GM08714 (cell line): ENCODE measurements at regions not wholly inside any gene's neighbourhood (a gene's known extent, or its start where the extent isn't known, plus 50 kb on each side); places are given as distances from the start of the nearest gene placed in this dataset.

ENCODE experiments used
- H3K4me3 ChIP-seq: fragments of 200-500 bp; sonication (Bioruptor generic); 2 replicates; pipeline ENCODE4 v1.5.1; 2014; ENCODE audit warnings: mild to moderate bottlenecking, low read length, inconsistent platforms
- ZNF274 ChIP-seq: IDR thresholded peaks from 2 replicates; pipeline ENCODE4 v1.6.1; 2012; ENCODE audit warnings: mild to moderate bottlenecking, low read depth, low read length

DNA sequence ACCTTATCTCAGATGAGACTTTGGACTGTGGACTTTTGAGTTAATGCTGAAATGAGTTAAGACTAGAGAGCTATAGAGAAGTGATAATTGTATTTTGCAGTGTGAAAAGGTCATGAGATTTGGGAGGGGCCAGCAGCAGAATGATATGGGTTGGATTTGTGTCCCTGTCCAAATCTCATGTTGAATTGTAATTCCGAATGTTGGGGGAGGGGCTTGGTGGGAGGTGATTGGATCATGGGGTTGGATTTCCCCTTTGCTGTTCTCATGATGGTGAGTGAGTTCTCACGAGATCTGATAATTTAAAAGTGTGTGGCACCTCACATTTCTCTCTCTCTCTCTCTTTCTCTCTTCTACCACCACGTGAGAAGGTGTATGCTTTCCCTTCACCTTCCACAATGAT is 777.8 kb upstream of the LUZP2 start:
- TF ChIP-seq ZNF274: no peak
- H3K4me3 ChIP-seq: no peak overlapping the region

GRCh38 chr11:23723861-23724260 is 773.0 kb upstream of the LUZP2 start:
- TF ChIP-seq ZNF274: no peak
- H3K4me3 ChIP-seq: no peak overlapping the region

DNA sequence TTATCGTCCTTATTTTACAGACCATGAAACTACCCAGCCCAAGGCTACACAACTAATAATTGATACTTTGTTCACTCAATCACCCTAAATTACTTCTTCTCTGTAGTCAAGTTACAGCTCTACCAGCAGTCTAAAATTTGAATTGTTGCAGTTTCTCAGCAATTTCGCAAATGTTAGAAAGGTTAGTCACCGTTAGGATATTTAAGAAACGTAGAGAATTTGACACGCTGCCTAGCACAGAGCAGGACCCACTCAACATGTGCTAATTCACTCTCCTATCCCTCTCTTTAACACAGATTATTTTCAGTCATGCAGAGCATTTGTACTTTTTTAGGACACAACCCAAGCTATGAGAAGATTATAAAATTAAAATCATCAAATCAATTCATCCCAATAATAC is 771.1 kb upstream of the LUZP2 start:
- TF ChIP-seq ZNF274: no peak
- H3K4me3 ChIP-seq: no peak overlapping the region

DNA sequence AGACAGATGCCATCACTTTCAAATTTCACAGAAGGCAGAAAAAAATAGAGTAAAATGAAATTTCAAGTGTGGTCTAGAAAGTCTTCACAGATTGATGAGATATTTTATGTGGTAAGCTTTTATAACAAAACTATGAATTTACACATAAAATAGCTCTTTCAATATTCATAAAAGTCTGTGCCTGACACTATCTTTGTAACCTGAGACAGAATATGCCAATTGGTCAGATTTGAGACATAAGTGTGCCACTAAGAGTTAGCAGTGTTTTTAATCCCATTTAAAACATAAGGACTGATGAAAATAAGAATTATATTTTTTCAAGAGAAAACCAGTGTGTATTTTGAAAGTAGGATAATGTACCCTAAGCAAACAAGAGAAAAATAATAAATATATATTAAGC is 769.5 kb upstream of the LUZP2 start:
- no peak for TF ChIP-seq ZNF274
- no peak overlapping the region for H3K4me3 ChIP-seq

DNA sequence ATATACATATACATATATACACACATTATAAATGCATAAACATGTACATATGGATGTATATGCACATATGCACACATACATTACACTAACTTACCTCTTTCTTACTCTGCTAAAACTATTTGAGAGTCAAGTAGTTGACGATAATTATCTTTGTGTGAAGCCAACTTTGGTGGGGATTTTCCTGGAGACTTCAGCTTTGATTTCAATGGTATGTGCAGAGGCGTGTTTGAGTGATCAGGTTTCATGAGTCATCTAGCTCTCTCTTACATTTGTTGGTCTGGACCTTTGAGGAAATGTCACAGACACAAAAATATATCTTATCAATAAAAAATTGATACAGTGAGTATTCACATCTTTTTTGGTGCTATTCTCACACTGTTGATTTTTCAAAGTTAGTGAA is 769.1 kb upstream of the LUZP2 start:
- no peak for TF ChIP-seq ZNF274
- no peak overlapping the region for H3K4me3 ChIP-seq

DNA sequence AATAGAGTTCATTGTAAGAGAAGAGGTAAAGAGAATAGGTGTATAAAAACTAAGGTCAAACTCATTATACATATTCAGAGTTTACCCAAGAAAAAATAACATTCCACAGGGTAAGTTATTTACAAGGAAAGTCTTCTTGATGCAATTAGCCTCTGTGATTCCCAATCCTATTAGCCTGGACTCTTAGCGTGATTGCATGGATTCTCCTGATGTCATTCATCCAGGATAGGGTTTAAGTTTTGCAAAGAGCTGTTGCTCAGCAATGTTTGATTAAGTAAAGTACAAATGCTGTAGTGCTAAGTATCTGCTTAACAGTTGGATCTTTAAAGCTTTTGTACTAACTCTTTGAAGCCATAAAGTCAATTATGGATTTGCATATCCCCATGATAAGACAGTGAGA is 767.8 kb upstream of the LUZP2 start:
- no peak for TF ChIP-seq ZNF274
- no peak overlapping the region for H3K4me3 ChIP-seq

DNA sequence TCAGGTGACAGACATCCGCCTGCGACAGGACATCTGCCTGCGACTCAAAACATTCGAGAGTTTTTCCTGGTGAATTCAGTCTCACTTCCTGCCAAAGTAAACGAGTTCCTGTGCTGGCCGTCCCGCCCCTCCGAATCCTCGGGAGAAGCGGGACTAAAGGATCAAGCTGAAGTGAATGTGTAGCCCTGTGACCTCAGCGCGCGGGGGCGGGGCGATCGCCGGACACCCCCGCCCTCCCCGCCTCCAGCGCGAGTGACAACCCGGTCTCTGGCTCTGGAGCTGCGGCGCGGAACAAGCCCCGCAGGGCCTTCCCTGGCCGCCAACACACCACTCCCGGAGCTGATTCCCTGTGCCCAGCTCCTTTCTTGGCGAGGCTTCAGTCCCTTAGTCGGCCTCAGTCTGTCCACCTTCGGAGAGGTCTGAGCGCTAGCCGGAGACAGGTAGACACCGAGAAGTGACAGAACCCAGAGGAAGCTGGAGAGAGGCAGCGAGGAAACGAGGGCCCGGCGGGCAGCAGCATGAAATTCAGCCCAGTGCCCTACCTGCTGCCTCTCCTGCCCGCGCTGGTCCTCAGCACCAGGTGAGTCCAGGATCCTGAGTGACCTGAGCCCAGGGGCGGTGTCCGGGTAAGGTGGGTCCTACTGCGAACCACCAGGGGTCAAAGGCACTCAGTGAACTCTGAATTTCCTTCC is 766.4 kb upstream of the LUZP2 start:
- TF ChIP-seq ZNF274: no peak

DNA sequence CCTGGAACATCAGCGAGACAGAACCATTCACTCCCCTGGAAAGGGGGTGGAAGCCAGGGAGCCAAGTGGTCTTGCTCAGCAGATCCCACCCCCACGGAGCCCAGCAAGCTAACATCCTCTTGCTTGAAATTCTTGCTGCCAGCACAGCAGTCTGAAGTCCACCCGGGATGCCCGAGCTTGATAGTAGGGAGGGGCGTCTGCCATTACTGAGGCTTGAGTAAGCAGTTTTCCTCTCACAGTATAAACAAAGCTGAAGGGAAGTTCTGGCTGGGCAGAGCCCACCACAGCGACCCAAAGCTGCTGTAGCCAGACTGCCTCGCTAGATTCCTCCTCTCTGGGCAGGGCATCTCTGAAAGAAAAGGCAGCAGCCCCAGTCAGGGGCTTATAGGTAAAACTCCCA is 764.8 kb upstream of the LUZP2 start:
- H3K4me3 ChIP-seq: no peak overlapping the region
- TF ChIP-seq ZNF274: no peak

More for the DNA sequence above, 766.4 kb upstream of the LUZP2 start:
- H3K4me3 ChIP-seq: no peak overlapping the region

DNA sequence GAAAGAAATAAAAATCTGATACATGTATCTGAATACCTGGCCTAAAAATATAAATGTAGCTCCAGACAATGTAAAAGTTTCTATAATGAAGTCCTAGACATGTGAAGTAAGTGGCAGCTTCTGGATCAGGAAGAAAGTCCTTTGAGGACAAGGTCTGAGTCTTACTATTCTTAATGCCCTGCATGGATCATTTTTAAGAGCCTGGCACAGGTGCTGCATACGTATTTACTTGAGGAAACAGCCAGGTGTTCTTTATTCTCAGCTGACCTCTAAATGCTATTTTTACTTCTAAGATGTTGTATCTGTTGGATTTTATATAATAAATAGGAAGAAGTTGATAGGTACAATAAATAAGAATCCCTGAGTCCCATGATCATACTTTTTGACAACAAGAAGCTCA is 750.0 kb upstream of the LUZP2 start:
- TF ChIP-seq ZNF274: no peak

GRCh38 chr11:23749762-23750430 is 747.0 kb upstream of the LUZP2 start:
- TF ChIP-seq ZNF274: no peak
- H3K4me3 ChIP-seq: no peak overlapping the region

More for the DNA sequence above, 750.0 kb upstream of the LUZP2 start:
- no peak overlapping the region for H3K4me3 ChIP-seq

DNA sequence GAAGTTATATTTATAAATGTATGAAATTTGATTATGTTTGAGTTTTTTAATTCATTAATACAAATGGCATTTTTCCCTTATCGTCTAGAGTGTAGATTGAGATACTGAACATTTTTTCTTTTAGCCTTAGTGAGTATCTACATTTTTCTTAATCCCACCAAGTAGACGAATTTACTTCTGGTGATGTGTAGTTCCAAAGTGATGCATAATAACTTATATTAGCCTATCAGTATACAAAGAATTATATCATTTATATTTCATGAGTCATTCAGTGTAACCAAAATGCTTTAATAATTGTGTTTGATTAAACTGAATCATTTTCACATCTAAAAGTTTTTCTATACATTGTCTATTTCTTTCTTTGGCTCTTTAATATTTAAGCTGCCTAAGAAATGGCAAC is 745.6 kb upstream of the LUZP2 start:
- no peak overlapping the region for H3K4me3 ChIP-seq

DNA sequence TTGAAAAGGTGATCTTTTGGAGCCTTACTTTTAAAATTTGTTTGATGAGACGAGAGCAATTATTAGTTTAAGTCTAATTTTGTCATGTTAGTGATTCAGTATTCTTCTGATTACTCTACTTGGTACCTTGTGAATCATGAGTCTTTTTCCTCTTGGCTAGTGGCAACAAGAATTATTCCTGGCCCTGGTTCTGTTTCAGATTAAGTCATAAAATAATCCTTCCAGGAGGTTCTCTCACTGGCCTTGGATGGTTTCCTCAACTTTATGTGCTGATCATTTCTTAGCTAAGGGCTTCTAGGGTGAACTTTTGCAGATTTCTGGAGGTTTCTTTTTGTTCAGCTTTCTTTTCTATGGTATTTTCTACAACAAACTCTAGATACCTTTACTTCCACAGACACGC is 741.8 kb upstream of the LUZP2 start:
- no peak for TF ChIP-seq ZNF274
- H3K4me3 ChIP-seq: no peak overlapping the region

More for the DNA sequence above, 745.6 kb upstream of the LUZP2 start:
- TF ChIP-seq ZNF274: no peak

GRCh38 chr11:23755769-23756168 is 741.1 kb upstream of the LUZP2 start:
- no peak overlapping the region for H3K4me3 ChIP-seq
- no peak for TF ChIP-seq ZNF274

DNA sequence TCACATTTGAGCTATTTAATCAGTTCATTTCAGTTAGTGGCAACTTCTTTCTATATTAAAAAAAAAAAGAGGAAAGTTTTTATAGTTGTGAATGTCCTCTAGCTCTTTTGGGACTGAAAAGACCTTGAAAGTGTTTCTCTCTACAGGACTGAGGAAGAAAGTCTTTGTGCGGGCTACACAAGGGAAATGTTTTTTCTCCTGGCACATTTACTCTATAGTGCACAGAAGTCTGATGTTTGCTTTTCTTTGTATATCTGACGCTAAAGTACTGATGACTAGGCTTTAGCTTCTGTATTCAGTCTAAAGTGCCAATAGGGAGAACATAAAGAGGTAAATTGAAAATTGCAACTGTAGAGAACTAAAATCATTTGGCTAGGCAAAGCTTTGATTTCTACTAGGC is 737.4 kb upstream of the LUZP2 start:
- no peak overlapping the region for H3K4me3 ChIP-seq
- no peak for TF ChIP-seq ZNF274

DNA sequence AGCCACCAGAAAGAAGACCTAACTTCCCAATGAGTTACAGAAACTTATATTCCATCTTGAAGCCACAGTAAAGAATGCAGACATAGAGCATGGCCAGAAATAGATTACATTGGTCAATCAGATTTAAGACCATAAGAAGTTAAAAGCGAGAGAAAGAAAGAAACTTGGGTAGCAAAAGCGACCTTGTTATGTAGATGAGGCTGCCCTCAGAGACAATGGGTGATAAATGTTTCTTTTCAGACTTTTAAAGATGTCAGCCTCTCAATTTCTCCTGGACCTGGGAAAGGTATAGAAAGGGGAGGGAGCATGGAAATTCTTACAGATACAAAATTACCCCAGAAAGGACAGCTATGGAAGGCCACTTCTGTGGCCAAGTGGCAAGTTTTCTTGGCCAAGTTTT is 732.6 kb upstream of the LUZP2 start:
- H3K4me3 ChIP-seq: no peak overlapping the region
- no peak for TF ChIP-seq ZNF274
